Inflammatory macrophage (primary cell): ENCODE measurements at regions not wholly inside any gene's neighbourhood (a gene's known extent, or its start where the extent isn't known, plus 50 kb on each side); places are given as distances from the start of the nearest gene placed in this dataset.

Experiments
- DNase-seq, 2 donors: peaks; one replicate each; pipeline ENCODE4 v3.0.0-alpha.2; 2020 to 2022

DNA sequence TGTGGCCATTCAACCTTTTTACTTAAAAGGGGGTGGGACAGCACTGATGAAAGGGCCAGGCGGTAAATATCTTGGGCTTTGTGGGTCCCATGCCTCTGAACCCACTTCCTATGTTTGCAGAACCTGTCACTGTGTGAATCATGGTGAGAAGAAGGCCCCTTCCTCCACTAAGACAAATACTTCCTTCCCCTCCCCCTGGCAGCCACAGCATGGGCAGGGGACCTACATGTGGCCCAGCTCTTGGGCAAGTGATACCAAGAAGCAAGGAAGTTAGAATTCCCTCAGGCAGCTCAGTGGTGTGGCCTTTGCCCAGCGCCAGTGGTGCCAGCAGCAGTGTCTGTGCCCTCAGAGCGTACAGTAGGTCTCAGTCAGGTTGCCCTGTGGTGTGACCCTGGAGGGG lies 168.6 kb downstream of the TRIM33 start:
- peak; percentile 24 to 35 for DNase-seq

DNA sequence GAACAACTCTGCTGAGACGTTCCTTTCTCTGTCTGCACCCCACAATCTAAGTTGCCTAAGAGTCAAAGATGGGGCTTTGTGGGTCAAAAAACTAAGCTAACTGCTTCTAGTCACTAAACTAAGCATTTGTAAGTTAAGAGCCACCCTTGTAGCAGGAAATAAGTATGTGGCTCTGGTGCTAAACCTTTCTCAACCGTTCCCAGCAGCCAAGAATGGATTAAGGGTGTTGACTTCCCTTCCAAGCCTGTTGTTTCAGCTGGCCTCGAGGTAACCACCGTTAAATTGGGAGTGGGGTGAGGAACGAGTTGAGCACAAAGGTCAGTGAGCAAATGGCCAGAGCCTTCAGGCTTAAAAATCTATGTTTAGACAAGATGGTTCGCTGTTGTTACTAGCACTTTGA lies 169.1 kb downstream of the TRIM33 start:
- DNase-seq: no peak

DNA sequence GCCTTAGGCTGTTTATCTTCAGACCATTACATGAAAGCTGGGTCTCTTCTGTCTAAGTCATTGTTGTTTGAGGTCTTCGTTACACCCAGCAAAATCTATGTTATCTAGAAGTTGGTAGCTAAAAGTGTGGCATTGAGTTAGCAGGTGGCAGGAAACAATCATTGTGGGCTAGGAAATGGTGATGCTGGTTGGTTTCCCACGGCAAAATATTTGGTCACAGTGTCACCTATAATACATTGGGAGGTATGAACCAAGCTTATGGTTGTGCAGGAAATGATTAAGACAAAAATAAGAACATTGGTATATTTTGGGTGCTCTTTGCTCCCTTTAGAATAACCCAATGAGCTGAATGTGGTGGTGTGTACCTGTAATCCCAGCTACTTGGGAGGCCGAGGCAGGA lies 169.7 kb downstream of the TRIM33 start:
- DNase-seq: no peak

GRCh38 chr1:114340892-114341291 lies 170.1 kb downstream of the TRIM33 start:
- no peak for DNase-seq

DNA sequence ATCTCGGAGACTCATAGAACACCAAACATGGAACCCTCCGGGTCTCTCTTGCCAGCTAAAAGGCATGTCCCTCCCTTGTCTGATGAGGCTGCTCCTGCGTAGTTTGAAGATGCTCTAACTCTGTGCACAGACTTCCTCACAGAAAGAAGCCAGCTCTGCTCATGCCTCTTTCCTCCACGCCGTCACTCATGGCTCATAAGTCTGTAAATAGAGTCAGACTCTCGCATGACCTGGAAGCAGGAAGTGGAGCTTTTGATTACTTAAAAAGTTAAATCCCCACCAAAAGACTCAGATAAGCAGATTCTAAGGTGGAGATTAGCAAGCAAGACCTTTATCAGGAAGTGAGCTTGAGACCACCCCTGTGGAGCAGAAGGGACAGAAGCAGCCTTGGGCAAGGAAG lies 171.6 kb downstream of the TRIM33 start:
- DNase-seq: peak; percentile 8 to 64

GRCh38 chr1:114338191-114338890 lies 172.7 kb downstream of the TRIM33 start:
- DNase-seq: no peak

DNA sequence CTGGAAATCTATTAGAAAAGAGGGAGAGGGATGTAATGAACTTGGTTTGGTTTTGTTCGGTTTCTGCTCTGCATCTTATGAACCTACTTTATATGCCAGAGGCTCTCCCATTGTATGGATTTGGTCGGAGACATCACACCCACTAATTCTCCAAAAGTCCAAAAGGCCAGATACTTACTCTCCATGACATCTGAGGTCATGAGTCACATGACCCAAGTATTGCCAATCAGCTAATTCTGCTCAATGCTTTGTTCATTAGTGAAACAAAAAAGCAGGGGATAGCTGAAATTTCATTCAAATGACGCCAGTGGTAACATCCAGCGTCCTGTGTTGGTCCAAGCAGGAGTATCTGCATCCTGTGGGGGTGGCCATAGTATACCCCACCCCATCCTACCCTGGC lies 173.6 kb downstream of the TRIM33 start:
- DNase-seq: no peak

GRCh38 chr1:114336360-114336759 lies 174.6 kb downstream of the TRIM33 start:
- no peak for DNase-seq

GRCh38 chr1:114335273-114335672 lies 175.7 kb downstream of the TRIM33 start:
- DNase-seq: no peak

DNA sequence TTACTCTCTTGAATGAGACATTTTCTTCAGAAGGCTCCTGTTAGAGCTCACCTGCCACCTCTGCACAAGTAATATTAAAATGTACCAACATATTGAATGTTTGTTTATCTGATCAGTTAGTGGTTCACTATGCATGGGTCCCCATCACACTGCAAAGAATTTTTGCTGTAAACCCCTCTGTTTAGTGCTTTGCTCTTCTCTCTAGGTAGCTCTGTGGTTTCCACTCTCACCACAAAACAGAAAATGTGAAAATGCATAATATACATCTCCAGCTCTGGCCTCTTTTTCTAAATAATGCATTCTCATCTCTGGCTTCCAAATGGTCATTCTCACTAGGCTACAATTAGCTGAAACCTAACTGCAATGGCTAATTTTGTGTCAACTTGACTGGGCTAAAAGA lies 176.7 kb downstream of the TRIM33 start:
- DNase-seq: no peak

DNA sequence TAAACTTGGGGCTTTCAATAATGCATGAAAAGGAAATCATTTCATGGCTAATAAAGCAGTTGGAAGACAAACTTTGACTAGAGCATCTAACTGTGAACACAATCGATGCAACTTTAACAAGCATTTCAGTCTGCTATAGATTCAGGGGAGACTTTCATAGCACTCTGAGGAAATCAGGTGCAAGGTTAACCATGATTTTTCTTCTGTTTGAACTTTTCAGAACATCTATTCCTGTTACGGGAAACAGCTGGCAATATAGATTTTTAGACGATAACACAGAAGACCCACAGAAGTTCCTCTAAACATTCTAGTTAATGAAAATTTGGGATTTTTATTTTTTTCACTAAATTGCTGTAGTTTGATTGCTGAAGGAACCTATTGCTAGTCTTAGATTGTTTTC lies 177.3 kb downstream of the TRIM33 start:
- DNase-seq: no peak

DNA sequence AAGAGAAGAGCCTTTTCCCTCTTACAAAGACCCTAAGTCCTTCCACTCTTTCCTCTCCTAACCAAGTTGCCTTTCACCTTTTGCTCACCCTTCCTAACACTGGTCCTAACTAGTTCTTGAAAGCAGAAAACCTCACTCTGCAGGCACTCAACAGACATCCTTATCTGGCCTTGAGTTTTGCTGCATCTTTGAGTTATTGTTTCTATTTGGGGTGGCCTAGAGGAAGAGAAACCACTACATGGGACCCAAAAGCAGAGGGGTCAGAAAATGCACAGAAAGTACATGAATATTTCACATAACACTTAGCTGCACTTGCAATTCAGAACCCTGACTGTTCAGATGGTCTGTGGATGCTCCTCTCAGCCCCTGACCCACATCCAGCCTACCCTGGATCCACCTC lies 178.3 kb upstream of the SYT6 start:
- DNase-seq: no peak

DNA sequence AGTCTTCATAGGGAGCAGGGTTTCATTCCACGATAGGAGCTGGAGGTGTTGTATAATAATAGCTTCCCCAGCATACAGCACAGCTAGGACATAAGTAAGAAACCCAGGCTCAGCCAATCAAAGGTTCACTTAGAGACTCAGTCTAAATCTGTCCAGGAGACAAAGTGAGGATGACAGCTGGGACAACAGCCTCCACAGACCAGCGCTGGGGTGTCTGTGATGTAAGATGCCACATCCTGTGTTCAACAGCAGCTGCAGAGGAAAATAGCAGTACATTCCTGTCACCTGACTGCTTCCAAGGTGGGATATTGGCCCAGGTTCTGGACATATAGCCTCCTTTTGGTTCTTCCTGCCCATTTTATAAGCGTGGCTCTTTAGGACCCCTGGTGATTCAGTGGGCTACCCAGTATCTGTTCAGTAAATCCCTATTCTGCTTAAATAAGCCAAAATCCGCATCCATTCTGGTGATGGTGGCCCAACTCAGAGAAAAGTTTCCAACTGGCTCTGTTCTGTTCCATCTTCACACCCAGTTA lies 176.8 kb upstream of the SYT6 start:
- DNase-seq: no peak

GRCh38 chr1:114328361-114328904 lies 174.8 kb upstream of the SYT6 start:
- DNase-seq: no peak

- DNase-seq: no peak
Observed at GRCh38 chr1:114324662-114324965, 170.9 kb upstream of the SYT6 start.

DNA sequence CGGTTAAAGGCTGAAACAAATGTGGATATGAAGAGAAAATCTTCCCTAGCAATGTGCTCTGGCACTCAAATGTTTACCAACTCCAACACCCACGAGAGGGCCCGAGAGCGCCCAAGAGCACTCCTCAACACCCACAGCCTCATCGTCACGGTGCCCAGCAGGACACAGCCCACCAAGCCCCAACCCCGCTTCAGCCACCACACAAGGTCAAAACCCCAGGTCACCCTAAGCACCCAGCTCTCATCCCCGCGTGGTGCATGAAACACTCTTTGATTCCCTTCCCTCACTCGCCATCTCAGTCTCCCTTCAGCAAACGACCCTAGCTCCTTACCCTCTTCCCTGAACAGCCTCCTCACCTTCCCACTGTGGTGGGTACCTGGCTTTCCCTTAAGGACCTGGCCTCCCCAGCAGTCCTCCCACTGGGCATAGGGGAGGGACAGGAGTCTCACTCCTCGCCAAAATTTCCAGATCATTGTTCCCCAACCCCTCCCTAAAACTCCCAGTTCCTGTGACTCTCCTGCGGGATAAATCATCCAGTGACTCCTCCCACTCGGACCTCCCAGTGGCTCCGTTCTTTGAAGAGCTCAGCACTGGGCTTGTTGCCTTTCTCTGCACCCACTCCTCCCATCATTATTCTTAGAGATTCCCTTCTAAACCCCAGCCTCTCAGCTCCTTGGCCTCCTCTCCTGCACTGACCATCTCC lies 170.4 kb upstream of the SYT6 start:
- DNase-seq: no peak

GRCh38 chr1:114322734-114323133 lies 169.1 kb upstream of the SYT6 start:
- DNase-seq: no peak

GRCh38 chr1:114322207-114322606 lies 168.5 kb upstream of the SYT6 start:
- no peak for DNase-seq

- no peak for DNase-seq
Observed at GRCh38 chr1:114320586-114320985, 166.9 kb upstream of the SYT6 start.

DNA sequence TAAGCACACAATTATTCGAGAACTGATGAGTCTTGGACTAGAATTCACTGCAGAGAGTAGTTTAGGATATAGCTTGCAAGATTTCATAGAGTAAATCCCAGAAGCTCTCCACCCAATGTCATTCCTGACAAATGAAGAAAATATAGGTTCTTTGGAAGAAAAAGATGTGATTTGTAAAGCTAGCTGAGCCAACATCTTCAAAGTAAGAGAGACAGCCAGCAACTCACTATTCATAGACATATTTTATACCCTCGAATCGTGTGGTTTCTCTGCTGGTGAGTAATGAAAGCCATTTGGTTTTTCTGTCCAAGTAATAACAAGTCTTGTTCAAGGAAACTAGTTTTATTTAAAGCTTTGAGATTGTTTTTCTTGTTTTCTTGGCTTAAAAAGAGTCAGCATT lies 165.7 kb upstream of the SYT6 start:
- DNase-seq: no peak

GRCh38 chr1:114318961-114319360 lies 165.3 kb upstream of the SYT6 start:
- DNase-seq: no peak

DNA sequence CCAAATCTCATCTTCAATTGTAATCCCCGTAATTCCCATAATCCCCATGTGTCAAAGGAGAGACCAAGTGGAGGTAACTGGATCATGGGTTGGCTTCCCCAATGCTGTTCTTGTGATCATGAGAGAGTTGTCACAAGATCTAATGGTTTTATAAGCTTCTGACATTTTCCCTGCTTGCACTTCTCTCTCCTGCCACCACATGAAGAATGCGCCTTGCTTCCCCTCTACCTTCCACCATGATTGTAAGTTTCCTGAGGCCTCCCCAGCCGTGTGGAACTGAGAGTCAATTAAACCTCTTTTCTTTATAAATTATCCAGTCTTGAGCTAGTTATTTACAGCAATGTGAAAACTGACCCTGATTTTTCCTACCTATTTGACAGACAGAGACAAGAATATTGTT lies 162.5 kb upstream of the SYT6 start:
- no peak for DNase-seq

DNA sequence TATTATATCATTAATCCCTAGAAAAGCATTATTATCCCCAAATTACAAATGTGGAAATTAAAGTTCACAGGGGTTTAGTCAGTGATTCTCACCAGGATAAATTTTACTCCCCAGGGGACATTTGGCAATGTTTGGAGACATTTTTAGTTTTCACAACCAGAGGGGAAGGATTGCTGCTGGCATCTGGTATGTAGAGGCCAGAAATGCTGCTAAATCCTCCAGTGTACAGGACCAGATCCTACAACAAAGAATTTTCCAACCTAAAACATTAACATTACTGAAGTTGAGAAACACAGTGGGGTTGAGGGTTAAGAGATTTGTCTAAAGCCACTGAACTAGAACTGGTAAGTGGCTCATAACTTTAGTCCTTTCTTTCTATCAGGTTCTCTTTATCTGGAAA lies 162.0 kb upstream of the SYT6 start:
- DNase-seq: no peak

GRCh38 chr1:114314576-114314975 lies 160.9 kb upstream of the SYT6 start:
- no peak for DNase-seq
